HG03575 (cell line): ENCODE measurements at regions not wholly inside any gene's neighbourhood (a gene's known extent, or its start where the extent isn't known, plus 50 kb on each side); places are given as distances from the start of the nearest gene placed in this dataset.
"Not testable (repeated sequence)": the region's sequence is repeated elsewhere in the genome, so short reads cannot be mapped to it uniquely, and the experiment has no call there.

Source experiments
- ATAC-seq: cut with Tn5 transposase; IDR thresholded peaks from one replicate; pipeline ENCODE4 v1.9.1; 2021; ENCODE audit not compliant: unreplicated experiment, insufficient number of reproducible peaks, low FRiP score; ENCODE audit errors: extremely low read depth

GRCh38 chr10:113493195-113493594 lies 59.7 kb upstream of the HABP2 start:
- ATAC-seq: no peak

DNA sequence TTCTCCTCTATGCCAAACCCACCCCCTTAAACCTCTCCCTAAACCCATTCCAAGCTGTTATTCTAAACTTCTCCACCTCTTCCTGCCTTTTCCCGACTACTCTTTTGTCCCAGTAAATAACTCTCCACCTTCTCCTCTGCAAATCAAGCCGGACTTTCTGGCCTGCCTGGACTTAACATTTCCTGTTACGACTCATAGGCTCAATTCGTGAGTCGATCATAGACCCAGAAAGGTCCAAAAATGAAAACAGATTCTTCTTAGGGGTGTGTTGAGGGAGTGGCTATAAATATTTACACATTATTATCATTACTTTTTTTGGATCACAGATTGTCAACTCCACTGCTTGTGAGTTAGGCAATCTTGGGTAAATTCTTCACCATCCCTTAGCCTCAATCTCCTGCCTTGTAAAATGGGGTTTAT lies 59.0 kb upstream of the HABP2 start:
- no peak for ATAC-seq

- ATAC-seq: no peak
Observed at GRCh38 chr10:113494761-113495160, 58.1 kb upstream of the HABP2 start.

- ATAC-seq: no peak
Observed at GRCh38 chr10:113495553-113495952, 57.3 kb upstream of the HABP2 start.

DNA sequence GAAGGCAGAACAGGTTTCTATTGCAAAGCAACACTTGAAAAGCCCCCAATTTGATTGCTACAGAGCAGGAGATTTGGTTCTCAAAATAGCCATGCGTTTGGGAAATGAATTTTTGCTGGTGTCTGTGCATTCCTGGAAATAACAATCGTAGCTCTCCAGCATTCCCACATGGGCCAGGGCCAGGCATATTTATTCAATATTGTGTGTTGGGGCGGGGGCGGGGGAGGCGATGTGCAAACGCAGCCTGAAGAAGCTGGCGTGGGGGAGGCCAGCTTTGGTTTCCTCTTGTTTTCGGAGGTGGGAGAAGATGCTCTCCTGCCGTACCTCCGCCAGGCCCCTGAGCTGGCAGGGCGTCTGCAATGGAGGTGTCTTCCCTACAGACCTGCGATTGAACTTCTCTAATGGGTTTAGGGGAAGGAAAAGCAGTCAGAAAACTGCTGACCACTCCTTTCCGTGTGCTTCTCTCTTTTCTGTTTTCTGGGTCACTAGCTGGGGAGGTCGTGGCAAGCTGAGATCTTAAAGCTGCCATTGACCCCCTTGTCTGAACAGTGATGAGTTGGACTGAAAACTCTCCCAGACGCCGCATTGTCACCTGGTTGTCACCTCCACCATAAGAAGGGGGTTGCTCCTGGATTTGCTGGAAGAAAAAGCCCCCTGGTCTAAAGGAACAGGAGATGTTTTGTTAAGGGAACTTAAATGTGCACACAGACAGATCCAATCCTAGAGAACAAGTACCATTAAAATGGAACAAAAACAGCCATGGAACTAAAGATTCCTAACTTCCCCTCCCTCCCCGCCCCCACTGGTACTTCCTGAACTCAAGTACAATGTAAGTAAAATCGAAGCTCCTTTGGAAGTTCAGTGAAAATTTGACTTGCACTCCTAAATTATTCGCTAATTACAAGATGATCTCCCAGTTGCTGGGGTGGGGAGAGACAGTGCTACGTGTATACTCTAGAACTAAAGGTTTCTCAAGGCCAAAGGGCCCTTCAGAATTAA lies 56.4 kb upstream of the HABP2 start:
- no peak for ATAC-seq

- no peak for ATAC-seq
Observed at GRCh38 chr10:113497198-113497597, 55.7 kb upstream of the HABP2 start.

GRCh38 chr10:113498997-113499396 lies 53.9 kb upstream of the HABP2 start:
- ATAC-seq: no peak

GRCh38 chr10:113499806-113500205 lies 53.0 kb upstream of the HABP2 start:
- ATAC-seq: no peak

DNA sequence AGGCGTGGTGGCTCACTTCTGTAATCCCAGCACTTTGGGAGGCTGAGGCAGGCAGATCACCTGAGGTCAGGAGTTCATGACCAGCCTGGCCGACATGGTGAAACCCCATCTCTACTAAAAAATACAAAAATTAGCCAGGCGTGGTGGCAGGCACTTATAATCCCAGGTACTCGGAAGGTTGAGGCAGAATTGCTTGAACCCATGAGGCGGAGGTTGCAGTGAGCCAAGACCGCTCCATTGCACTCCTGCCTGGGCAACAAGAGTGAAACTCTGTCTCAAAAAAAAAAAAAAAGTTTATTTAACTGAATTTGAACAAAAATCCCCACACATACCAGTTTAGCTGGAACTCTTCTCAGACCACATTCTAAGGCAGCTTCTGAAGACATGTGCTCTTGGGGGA lies 51.8 kb upstream of the HABP2 start:
- not testable (repeated sequence) for ATAC-seq
